H9 (cell line): ENCODE measurements at regions not wholly inside any gene's neighbourhood (a gene's known extent, or its start where the extent isn't known, plus 50 kb on each side); places are given as distances from the start of the nearest gene placed in this dataset.
A peak's percentile ranks its signal among the peaks of the same experiment; 100 is the strongest.

ENCODE experiments used
- DNase-seq: peaks from one replicate; pipeline ENCODE4 v3.0.0-alpha.2; 2017
- H2AFZ ChIP-seq: one replicate; pipeline ENCODE4 v1.6.1; 2013; ENCODE audit warnings: mild to moderate bottlenecking, low read length, control low read depth, moderate library complexity
- H2AK5ac ChIP-seq: 2 replicates; pipeline ENCODE4 v1.6.1; 2013; ENCODE audit warnings: low read length, control low read depth, mixed read lengths; ENCODE audit not compliant: insufficient read length
- H2BK120ac ChIP-seq: one replicate; pipeline ENCODE4 v1.6.1; 2013; ENCODE audit warnings: low read depth, mild to moderate bottlenecking, low read length, control low read depth, inconsistent platforms; ENCODE audit not compliant: poor library complexity, severe bottlenecking
- H2BK12ac ChIP-seq: 2 replicates; pipeline ENCODE4 v1.6.1; 2013; ENCODE audit warnings: low read length, control low read depth, mixed read lengths, low read depth; ENCODE audit not compliant: insufficient read length
- H2BK15ac ChIP-seq: 2 replicates; pipeline ENCODE4 v1.6.1; 2013; ENCODE audit warnings: low read depth, low read length, control low read depth
- H2BK20ac ChIP-seq: one replicate; pipeline ENCODE4 v1.6.1; 2013; ENCODE audit warnings: low read depth, mild to moderate bottlenecking, low read length, control low read depth, inconsistent platforms; ENCODE audit not compliant: poor library complexity, severe bottlenecking
- H2BK5ac ChIP-seq: 2 replicates; pipeline ENCODE4 v1.6.1; 2013; ENCODE audit warnings: low read length, control low read depth, mixed read lengths; ENCODE audit not compliant: insufficient read length
- H3K14ac ChIP-seq: 2 replicates; pipeline ENCODE4 v1.6.1; 2013; ENCODE audit warnings: low read length, control low read depth; ENCODE audit not compliant: insufficient read depth
- H3K18ac ChIP-seq: 2 replicates; pipeline ENCODE4 v1.6.1; 2013; ENCODE audit warnings: low read depth, mild to moderate bottlenecking, mixed read lengths, low read length, control low read depth; ENCODE audit not compliant: insufficient read length
- H3K23ac ChIP-seq: 2 replicates; pipeline ENCODE4 v1.6.1; 2013; ENCODE audit warnings: low read length, control low read depth, mixed read lengths, low read depth; ENCODE audit not compliant: insufficient read length
- H3K23me2 ChIP-seq: 2 replicates; pipeline ENCODE4 v1.6.1; 2013; ENCODE audit warnings: low read depth, mild to moderate bottlenecking, mixed read lengths, low read length, control low read depth; ENCODE audit not compliant: insufficient read length, poor library complexity, severe bottlenecking
- H3K27ac ChIP-seq: 2 replicates; pipeline ENCODE4 v1.5.1; 2013; ENCODE audit warnings: low read length, control low read depth, mixed read lengths, low read depth; ENCODE audit not compliant: insufficient read length
- H3K27me3 ChIP-seq: 2 replicates; pipeline ENCODE4 v1.6.1; 2013; ENCODE audit warnings: low read length, control low read depth, inconsistent platforms; ENCODE audit not compliant: insufficient read depth
- H3K4ac ChIP-seq: 2 replicates; pipeline ENCODE4 v1.6.1; 2013; ENCODE audit warnings: low read depth, mild to moderate bottlenecking, control low read depth, inconsistent platforms, low read length, moderate library complexity
- H3K4me1 ChIP-seq: 2 replicates; pipeline ENCODE4 v1.6.1; 2013; ENCODE audit warnings: low read length, control low read depth, inconsistent platforms; ENCODE audit not compliant: insufficient read depth
- H3K4me2 ChIP-seq: 2 replicates; pipeline ENCODE4 v1.6.1; 2013; ENCODE audit warnings: low read length, control low read depth, mixed read lengths; ENCODE audit not compliant: insufficient read length, insufficient read depth
- H3K56ac ChIP-seq: 2 replicates; pipeline ENCODE4 v1.6.1; 2013; ENCODE audit warnings: low read depth, mild to moderate bottlenecking, mixed read lengths, low read length, control low read depth; ENCODE audit not compliant: insufficient read length
- H3K79me1 ChIP-seq: 2 replicates; pipeline ENCODE4 v1.6.1; 2013; ENCODE audit warnings: low read depth, mild to moderate bottlenecking, moderate library complexity, low read length, control low read depth, inconsistent platforms; ENCODE audit not compliant: insufficient read depth, poor library complexity, severe bottlenecking
- H3K79me2 ChIP-seq: 2 replicates; pipeline ENCODE4 v1.6.1; 2013; ENCODE audit warnings: low read length, control low read depth, inconsistent platforms; ENCODE audit not compliant: insufficient read depth
- H3K9ac ChIP-seq: 2 replicates; pipeline ENCODE4 v1.6.1; 2013; ENCODE audit warnings: low read length, control low read depth, mixed read lengths; ENCODE audit not compliant: insufficient read length; ENCODE audit errors: extremely low read depth
- H3K9me3 ChIP-seq: one replicate; pipeline ENCODE4 v1.6.1; 2013; ENCODE audit warnings: low read depth, low read length, inconsistent platforms; ENCODE audit not compliant: control insufficient read depth
- H3T11ph ChIP-seq: one replicate; pipeline ENCODE4 v1.6.1; 2013; ENCODE audit warnings: mild to moderate bottlenecking, low read length, control low read depth, inconsistent platforms
- H4K20me1 ChIP-seq: one replicate; pipeline ENCODE4 v1.6.1; 2013; ENCODE audit not compliant: control insufficient read depth, insufficient read length, insufficient read depth
- H4K5ac ChIP-seq: 2 replicates; pipeline ENCODE4 v1.6.1; 2013; ENCODE audit warnings: low read depth, mild to moderate bottlenecking, mixed read lengths, low read length, control low read depth; ENCODE audit not compliant: insufficient read length
- H4K8ac ChIP-seq: replicated peaks from 2 replicates; pipeline ENCODE4 v1.6.1; 2013; ENCODE audit warnings: low read length, control low read depth, mixed read lengths, low read depth; ENCODE audit not compliant: insufficient read length
- H4K91ac ChIP-seq: 2 replicates; pipeline ENCODE4 v1.6.1; 2013; ENCODE audit warnings: low read depth, mild to moderate bottlenecking, moderate library complexity, mixed read lengths, low read length, control low read depth; ENCODE audit not compliant: insufficient read length
- H3K27ac Mint-ChIP-seq, 3 experiments: 2 replicates in 2 of 3; 3 replicates in 1 of 3; pipeline ENCODE4 v1.8.0; 2020 to 2021; ENCODE audit warnings: mixed read lengths in 3 of 3, mild to moderate bottlenecking in 1 of 3, moderate library complexity in 1 of 3
- H3K27me3 Mint-ChIP-seq: 2 replicates; pipeline ENCODE4 v1.8.0; 2021; ENCODE audit warnings: low read depth, mild to moderate bottlenecking, moderate library complexity, mixed read lengths
- H3K36me3 Mint-ChIP-seq, 3 experiments: 2 replicates in 2 of 3; 3 replicates in 1 of 3; pipeline ENCODE4 v1.8.0; 2020 to 2021; ENCODE audit warnings: low read depth in 3 of 3, mixed read lengths in 3 of 3; ENCODE audit not compliant: insufficient read depth in 1 of 3
- H3K4me1 Mint-ChIP-seq, 2 experiments: 2 replicates each; pipeline ENCODE4 v1.8.0; 2020; ENCODE audit warnings: mixed read lengths in 2 of 2
- H3K4me3 Mint-ChIP-seq, 2 experiments: 2 replicates in 1 of 2; 3 replicates in 1 of 2; pipeline ENCODE4 v1.8.0; 2020 to 2021; ENCODE audit warnings: mild to moderate bottlenecking in 2 of 2, mixed read lengths in 2 of 2, moderate library complexity in 1 of 2
- H3K9me3 Mint-ChIP-seq, 2 experiments: 2 replicates in 1 of 2; 3 replicates in 1 of 2; pipeline ENCODE4 v1.8.0; 2020; ENCODE audit warnings: mild to moderate bottlenecking in 2 of 2, mixed read lengths in 2 of 2, moderate library complexity in 1 of 2
- CTCF ChIP-seq: fragments of 200-600 bp; sonication (generic); conservative IDR thresholded peaks from 3 replicates; pipeline ENCODE4 v1.8.0; 2021; ENCODE audit warnings: antibody characterized with exemption, mild to moderate bottlenecking
- WGBS: extraction: QIAGEN DNeasy Blood & Tissue Kit; methylation state at CpG from one replicate; pipeline ENCODE4 v1.1.7; 2013; ENCODE audit warnings: missing lambda C conversion rate, low lambda C conversion rate, mixed read lengths; ENCODE audit not compliant: insufficient read length; ENCODE audit errors: extremely low coverage; 5-methylcytosine and 5-hydroxymethylcytosine counted together

DNA sequence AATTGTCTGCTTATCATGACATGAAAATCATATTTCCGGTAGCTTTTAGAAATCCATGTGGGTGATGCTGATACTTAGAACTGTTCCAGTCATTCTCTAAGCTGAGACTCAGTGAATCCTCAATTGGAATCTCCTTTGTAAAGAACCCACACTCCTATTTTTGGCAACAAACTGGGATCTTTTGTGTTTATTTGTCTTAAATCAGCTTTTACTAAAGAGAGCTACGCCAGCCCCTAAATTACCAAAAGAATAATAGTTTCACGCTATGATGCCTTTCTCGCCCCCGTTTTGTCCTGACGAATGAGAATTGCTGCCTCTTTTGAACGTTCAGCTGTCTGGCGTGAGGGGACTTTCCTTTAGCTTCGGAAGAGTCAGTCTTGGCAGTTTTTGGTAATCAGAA lies 195.9 kb downstream of the SHOX start:
- H3K27ac Mint-ChIP-seq: peak overlapping the region in 1 of 3 experiments; percentile 56; a peak in 2 of 7 replicates
- Histone ChIP-seq H3T11ph (no peak overlapping the region), H3K79me1 (no peaks in the 10 kb centered on the region), H3K18ac (no peak overlapping the region), H2AK5ac (no peak overlapping the region), H3K56ac (no peak overlapping the region), H2BK120ac (no peak overlapping the region), H4K20me1 (no peaks in the 10 kb centered on the region), H3K9ac (no peak overlapping the region), H3K14ac (no peak overlapping the region), H2BK5ac (no peak overlapping the region), H3K27ac (no peak overlapping the region), H2BK20ac (no peak overlapping the region), H3K23ac (no peak overlapping the region), H2BK12ac (no peak overlapping the region), H2AFZ (peak overlapping the region; percentile 22), H3K4me1 (no peaks in the 10 kb centered on the region; the same call in 1 of the 2 replicates), H4K91ac (no peak overlapping the region), H3K23me2 (no peaks in the 10 kb centered on the region), H2BK15ac (no peak overlapping the region), H3K27me3 (no peaks in the 10 kb centered on the region), H3K79me2 (no peaks in the 10 kb centered on the region), H4K8ac (no peak overlapping the region), H4K5ac (no peak overlapping the region), H3K9me3 (no peaks in the 10 kb centered on the region), H3K4me2 (no peak overlapping the region), H3K4ac (no peak overlapping the region)
- H3K36me3 Mint-ChIP-seq: peaks cover 0 to 12% (median 0%) of the 10 kb centered on the region in 3 experiments; a peak in 4 of 7 replicates
- TF ChIP-seq CTCF: no peak
- WGBS: no CpG with 5 or more reads among the region's 9 CpGs
- peaks cover 11 to 21% of the 10 kb centered on the region in 2 experiments; a peak in 4 of 5 replicates for H3K9me3 Mint-ChIP-seq
- H3K27me3 Mint-ChIP-seq: no peaks in the 10 kb centered on the region; the same call in 1 of the 2 replicates
- no peak for DNase-seq
- peaks cover 19 to 20% of the 10 kb centered on the region in 2 experiments for H3K4me1 Mint-ChIP-seq
- no peak overlapping the region for H3K4me3 Mint-ChIP-seq
